PC-9 (cell line): ENCODE measurements at regions not wholly inside any gene's neighbourhood (a gene's known extent, or its start where the extent isn't known, plus 50 kb on each side); places are given as distances from the start of the nearest gene placed in this dataset.

Source experiments
- BruUV-seq: library from RNA; stranded (reverse); fragments of 400-500 nt; replicated peaks from 2 replicates; lab custom pipeline; 2021; lab: Mats Ljungman, UMichigan
- CTCF ChIA-PET: fragments of 300-600 bp; sonication (Branson Sonifier 250); formaldehyde crosslinking; loops from one replicate; lab custom pipeline; 2022; ENCODE audit warnings: antibody characterized with exemption; lab: Charles Lee
- POLR2A ChIA-PET: fragments of 300-600 bp; sonication (Branson Sonifier 250); formaldehyde crosslinking; loops from one replicate; lab custom pipeline; 2022; ENCODE audit warnings: antibody characterized with exemption; ENCODE audit not compliant: unreplicated experiment; lab: Charles Lee
- DNase-seq, 2 experiments: peaks; one replicate each; pipeline versions ENCODE4 v3.0.0 to v3.0.0-alpha.2; 2015 to 2022; ENCODE audit warnings: mixed read lengths in 1 of 2
- H2AFZ ChIP-seq: fragments of 200-600 bp; sonication (generic); 2 replicates; pipeline ENCODE4 v1.8.1; 2017; ENCODE audit warnings: antibody characterized with exemption
- H3F3A ChIP-seq: fragments of 200-600 bp; sonication (generic); 2 replicates; pipeline ENCODE4 v1.8.1; 2017; ENCODE audit warnings: antibody characterized with exemption, mild to moderate bottlenecking, low read depth; ENCODE audit not compliant: insufficient read depth
- H3K27ac ChIP-seq: fragments of 200-600 bp; sonication (generic); 2 replicates; pipeline ENCODE4 v1.6.1; 2016; ENCODE audit warnings: mixed run types
- H3K27me3 ChIP-seq: fragments of 200-600 bp; sonication (generic); 2 replicates; pipeline ENCODE4 v1.6.1; 2016; ENCODE audit warnings: low read depth, mixed run types; ENCODE audit not compliant: insufficient read depth
- H3K36me3 ChIP-seq: fragments of 200-600 bp; sonication (generic); 2 replicates; pipeline ENCODE4 v1.6.1; 2016; ENCODE audit warnings: low read depth, mixed run types
- H3K4me1 ChIP-seq: fragments of 200-600 bp; sonication (generic); replicated peaks from 2 replicates; pipeline ENCODE4 v1.6.1; 2016; ENCODE audit warnings: mixed run types; ENCODE audit not compliant: insufficient read depth
- H3K4me2 ChIP-seq: fragments of 200-600 bp; sonication (generic); 2 replicates; pipeline ENCODE4 v1.6.1; 2017; ENCODE audit warnings: mixed run types
- H3K4me3 ChIP-seq: fragments of 200-600 bp; sonication (generic); 2 replicates; pipeline ENCODE4 v1.6.1; 2016; ENCODE audit warnings: mixed run types
- H3K79me2 ChIP-seq: fragments of 200-600 bp; sonication (generic); 2 replicates; pipeline ENCODE4 v1.6.1; 2017; ENCODE audit warnings: low read depth, mixed run types
- H3K9me2 ChIP-seq: fragments of 200-600 bp; sonication (generic); 2 replicates; pipeline ENCODE4 v1.8.1; 2017; ENCODE audit warnings: mild to moderate bottlenecking; ENCODE audit not compliant: insufficient read depth
- H3K9me3 ChIP-seq: fragments of 200-600 bp; sonication (generic); 2 replicates; pipeline ENCODE4 v1.8.1; 2016; ENCODE audit warnings: low read depth; ENCODE audit not compliant: insufficient read depth
- H4K20me1 ChIP-seq: fragments of 200-600 bp; sonication (generic); 2 replicates; pipeline ENCODE4 v1.8.1; 2017; ENCODE audit not compliant: insufficient read depth
- CTCF ChIP-seq: fragments of 200-600 bp; sonication (generic); conservative IDR thresholded peaks from 2 replicates; pipeline ENCODE4 v1.6.1; 2017; ENCODE audit warnings: mixed run types, antibody characterized with exemption, mild to moderate bottlenecking, moderate library complexity
- EZH2 ChIP-seq: fragments of 200-600 bp; sonication (generic); IDR thresholded peaks from 2 replicates; pipeline ENCODE4 v1.8.0; 2017; ENCODE audit warnings: antibody characterized with exemption, low read depth
- intact Hi-C: fragments of 100-400 bp; cut with micrococcal nuclease; formaldehyde crosslinking; loops from one replicate; pipeline ENCODE4 v1.10.0; 2022; ENCODE audit not compliant: unreplicated experiment

- no TSS peak for BruUV-seq
- no peaks in the 10 kb centered on the region for H4K20me1 ChIP-seq
- no peaks in the 10 kb centered on the region for H3K4me1 ChIP-seq
- CTCF ChIA-PET, result no interaction called here
- H3F3A ChIP-seq, result no peaks in the 10 kb centered on the region
- TF ChIP-seq EZH2, result no peak
- no peak for TF ChIP-seq CTCF
- intact Hi-C loops, result no loop called here
- no peak overlapping the region for H3K4me3 ChIP-seq
- no peak overlapping the region for H3K4me2 ChIP-seq
- no peaks in the 10 kb centered on the region for H3K79me2 ChIP-seq
- no peak overlapping the region for H3K27ac ChIP-seq
- peaks cover 13% of the 10 kb centered on the region; the same call in 1 of the 2 replicates for H3K27me3 ChIP-seq
- no peaks in the 10 kb centered on the region for H3K9me2 ChIP-seq
- no peaks in the 10 kb centered on the region for H3K36me3 ChIP-seq
- no peak overlapping the region for H2AFZ ChIP-seq
- no peaks in the 10 kb centered on the region for H3K9me3 ChIP-seq
- DNase-seq, result no peak
- POLR2A ChIA-PET, result no interaction called here
Measured at GRCh38 chr13:31614704-31615103, 124.6 kb upstream of the RXFP2 start.

- no peak for DNase-seq
- CTCF ChIA-PET, result no interaction called here
Measured at GRCh38 chr13:31625115-31625514, 114.2 kb upstream of the RXFP2 start.

GRCh38 chr13:31627097-31627845 lies 112.1 kb upstream of the RXFP2 start:
- intact Hi-C loops, result no loop called here
- Histone ChIP-seq H3K4me2 (no peak overlapping the region), H3F3A (no peaks in the 10 kb centered on the region), H3K9me3 (no peaks in the 10 kb centered on the region), H3K4me3 (no peak overlapping the region), H3K36me3 (no peaks in the 10 kb centered on the region), H3K4me1 (no peaks in the 10 kb centered on the region), H3K9me2 (0 out of 2 replicates have a peak, but pooled peaks cover 5% of the 10 kb centered on the region), H4K20me1 (no peaks in the 10 kb centered on the region), H2AFZ (no peak overlapping the region), H3K79me2 (no peaks in the 10 kb centered on the region), H3K27ac (no peak overlapping the region), H3K27me3 (no peaks in the 10 kb centered on the region)
- ChIA-PET CTCF (no interaction called here), POLR2A (no interaction called here)
- no peak for DNase-seq
- no TSS peak for BruUV-seq
- TF ChIP-seq CTCF (no peak), EZH2 (no peak)

More at GRCh38 chr13:31625115-31625514, 114.2 kb upstream of the RXFP2 start:
- no peak for TF ChIP-seq CTCF
- Histone ChIP-seq H3K4me1 (no peaks in the 10 kb centered on the region), H2AFZ (no peak overlapping the region), H3K9me3 (no peaks in the 10 kb centered on the region), H4K20me1 (no peaks in the 10 kb centered on the region), H3K27ac (no peak overlapping the region), H3K79me2 (no peaks in the 10 kb centered on the region), H3K9me2 (0 out of 2 replicates have a peak, but pooled peaks cover 8% of the 10 kb centered on the region), H3K27me3 (0 out of 2 replicates have a peak, but pooled peaks cover 3% of the 10 kb centered on the region), H3K36me3 (no peaks in the 10 kb centered on the region), H3F3A (no peaks in the 10 kb centered on the region), H3K4me3 (no peak overlapping the region), H3K4me2 (no peak overlapping the region)
- POLR2A ChIA-PET, result no interaction called here
- intact Hi-C loops, result no loop called here
- BruUV-seq, result no TSS peak
